NCI-H82 treated with DMSO at 0.1 percent for 48 hours (cell line): ENCODE measurements at regions not wholly inside any gene's neighbourhood (a gene's known extent, or its start where the extent isn't known, plus 50 kb on each side); places are given as distances from the start of the nearest gene placed in this dataset.

Experiments used
- DNase-seq: peaks from one replicate; lab custom pipeline; 2025; ENCODE audit not compliant: unreplicated experiment; lab: John Stamatoyannopoulos, UW

- DNase-seq: no peak
Observed at GRCh38 chr21:39056636-39057035, 126.6 kb downstream of the PSMG1 start.

GRCh38 chr21:39055167-39055767 is 128.0 kb downstream of the PSMG1 start:
- no peak for DNase-seq

- no peak for DNase-seq
Observed at GRCh38 chr21:39054066-39054465, 129.2 kb downstream of the PSMG1 start.

GRCh38 chr21:39053126-39053525 is 130.1 kb downstream of the PSMG1 start:
- DNase-seq: no peak

GRCh38 chr21:39052718-39053117 is 130.5 kb downstream of the PSMG1 start:
- no peak for DNase-seq

GRCh38 chr21:39051588-39051949 is 131.7 kb downstream of the PSMG1 start:
- DNase-seq: no peak

GRCh38 chr21:39050841-39051587 is 132.2 kb downstream of the PSMG1 start:
- DNase-seq: no peak

- no peak for DNase-seq
Observed at GRCh38 chr21:39048574-39048973, 134.7 kb downstream of the PSMG1 start.

- DNase-seq: no peak
Observed at GRCh38 chr21:39048064-39048463, 135.2 kb downstream of the PSMG1 start.

- no peak for DNase-seq
Observed at GRCh38 chr21:39047046-39047445, 136.2 kb downstream of the PSMG1 start.

- DNase-seq: no peak
Observed at GRCh38 chr21:39046236-39046916, 136.9 kb downstream of the PSMG1 start.

GRCh38 chr21:39041816-39042215 is 141.4 kb downstream of the PSMG1 start:
- DNase-seq: no peak

- no peak for DNase-seq
Observed at GRCh38 chr21:39040494-39041110, 142.6 kb downstream of the PSMG1 start.

GRCh38 chr21:39037807-39038405 is 145.3 kb downstream of the PSMG1 start:
- no peak for DNase-seq

GRCh38 chr21:39036581-39036980 is 146.7 kb downstream of the PSMG1 start:
- DNase-seq: no peak

GRCh38 chr21:39034590-39035536 is 148.4 kb downstream of the PSMG1 start:
- no peak for DNase-seq

GRCh38 chr21:39033878-39034589 is 149.2 kb downstream of the PSMG1 start:
- DNase-seq: no peak

- DNase-seq: no peak
Observed at GRCh38 chr21:39029900-39030884, 153.1 kb downstream of the PSMG1 start.
